ENCODE measurements at regions not wholly inside any gene's neighbourhood (a gene's known extent, or its start where the extent isn't known, plus 50 kb on each side); places are given as distances from the start of the nearest gene placed in this dataset.
"Not testable (repeated sequence)": the region's sequence is repeated elsewhere in the genome, so short reads cannot be mapped to it uniquely, and the experiment has no call there.

DNA sequence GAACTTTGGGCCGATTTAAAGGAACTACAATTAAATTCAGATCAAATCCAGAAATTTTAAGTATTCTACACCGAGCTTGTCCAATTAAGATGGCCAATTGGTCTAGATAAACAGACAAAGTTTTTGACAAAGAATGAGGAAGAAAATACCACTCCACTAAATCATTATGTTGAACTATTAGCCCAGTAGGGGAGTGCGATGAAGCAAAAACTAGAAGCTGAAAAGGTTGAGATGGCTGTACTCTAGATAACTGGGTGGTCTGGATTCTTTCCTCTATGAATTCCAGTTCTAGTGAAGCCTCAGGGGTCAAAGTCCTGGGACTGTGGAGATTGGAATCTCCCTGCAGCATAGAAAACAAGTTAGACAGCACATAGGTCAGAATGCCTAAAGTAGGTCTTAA is 418.9 kb upstream of the IMPG1 start:
- TF ChIP-seq, protein P1, sequence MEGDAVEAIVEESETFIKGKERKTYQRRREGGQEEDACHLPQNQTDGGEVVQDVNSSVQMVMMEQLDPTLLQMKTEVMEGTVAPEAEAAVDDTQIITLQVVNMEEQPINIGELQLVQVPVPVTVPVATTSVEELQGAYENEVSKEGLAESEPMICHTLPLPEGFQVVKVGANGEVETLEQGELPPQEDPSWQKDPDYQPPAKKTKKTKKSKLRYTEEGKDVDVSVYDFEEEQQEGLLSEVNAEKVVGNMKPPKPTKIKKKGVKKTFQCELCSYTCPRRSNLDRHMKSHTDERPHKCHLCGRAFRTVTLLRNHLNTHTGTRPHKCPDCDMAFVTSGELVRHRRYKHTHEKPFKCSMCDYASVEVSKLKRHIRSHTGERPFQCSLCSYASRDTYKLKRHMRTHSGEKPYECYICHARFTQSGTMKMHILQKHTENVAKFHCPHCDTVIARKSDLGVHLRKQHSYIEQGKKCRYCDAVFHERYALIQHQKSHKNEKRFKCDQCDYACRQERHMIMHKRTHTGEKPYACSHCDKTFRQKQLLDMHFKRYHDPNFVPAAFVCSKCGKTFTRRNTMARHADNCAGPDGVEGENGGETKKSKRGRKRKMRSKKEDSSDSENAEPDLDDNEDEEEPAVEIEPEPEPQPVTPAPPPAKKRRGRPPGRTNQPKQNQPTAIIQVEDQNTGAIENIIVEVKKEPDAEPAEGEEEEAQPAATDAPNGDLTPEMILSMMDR (IDR thresholded peaks at IDR 0.05): not testable (repeated sequence)
- not testable (repeated sequence) for TF ChIP-seq POLR2A, EP300 (IDR thresholded peaks at IDR 0.05)
